K562 (cell line): ENCODE measurements at regions not wholly inside any gene's neighbourhood (a gene's known extent, or its start where the extent isn't known, plus 50 kb on each side); places are given as distances from the start of the nearest gene placed in this dataset.

Experiments
- ATAC-seq: fragments of 200-7000 bp; cut with Tn5 transposase; 3 replicates; pipeline ENCODE4 v1.9.1; 2020; ENCODE audit warnings: moderate library complexity
- BruUV-seq: library from RNA; stranded (reverse); fragments of 400-500 nt; replicated peaks from 2 replicates; lab custom pipeline; 2021; lab: Mats Ljungman, UMichigan
- CTCF ChIA-PET: fragments of 300-600 bp; formaldehyde crosslinking; extraction: SDS; loops from one replicate; lab custom pipeline; 2021; ENCODE audit warnings: low intra/inter-chr PET ratio; lab: Yijun Ruan, JAX
- POLR2A ChIA-PET: fragments of 300-600, 350-650 bp; sonication (Branson Sonifier 250); formaldehyde crosslinking; extraction: SDS; loops from one replicate; lab custom pipeline; 2021; ENCODE audit warnings: antibody characterized with exemption, inconsistent platforms; lab: Yijun Ruan, JAX
- DNase-seq, 4 experiments: peaks; one replicate each; pipeline versions ENCODE4 v3.0.0 to v3.0.0-alpha.2; 2011 to 2018; ENCODE audit warnings: low spot score in 3 of 4, mixed read lengths in 3 of 4; ENCODE audit errors: extremely low read depth in 1 of 4
- FAIRE-seq: peaks from 2 replicates; lab custom pipeline; 2011; peaks lifted over from hg19 to GRCh38; lab: Jason Lieb, UNC
- H2AFZ ChIP-seq: 2 replicates; pipeline ENCODE4 v1.6.0; 2011; ENCODE audit warnings: low read depth, low read length, control low read depth, inconsistent platforms
- H3K27ac ChIP-seq: fragments of 200-600 bp; 3 replicates; pipeline ENCODE4 v1.8.0; 2011; ENCODE audit warnings: low read depth, mild to moderate bottlenecking, control low read depth, inconsistent platforms, low read length, moderate library complexity, mixed read lengths; ENCODE audit errors: extremely low read depth
- H3K27me3 ChIP-seq, 2 experiments: fragments of 300-600 bp in 1 of 2; 2 replicates in 1 of 2; 3 replicates in 1 of 2; pipeline versions ENCODE4 v1.6.0 to v1.8.0; 2011; ENCODE audit warnings: inconsistent platforms in 2 of 2, low read length in 2 of 2, mild to moderate bottlenecking in 1 of 2, mixed read lengths in 1 of 2, moderate library complexity in 1 of 2; ENCODE audit not compliant: control insufficient read depth in 2 of 2, insufficient read depth in 2 of 2
- H3K36me3 ChIP-seq: fragments of 300-600 bp; 3 replicates; pipeline ENCODE4 v1.8.0; 2011; ENCODE audit warnings: mild to moderate bottlenecking, low read length, inconsistent platforms; ENCODE audit not compliant: control insufficient read depth, insufficient read depth
- H3K4me1 ChIP-seq, 2 experiments: fragments of 200-600 bp in 1 of 2; replicated peaks in 1 of 2; 2 replicates in 1 of 2; 3 replicates in 1 of 2; pipeline versions ENCODE4 v1.5.1 to v1.8.0; 2011; ENCODE audit warnings: inconsistent platforms in 2 of 2, low read length in 2 of 2, mild to moderate bottlenecking in 1 of 2, mixed read lengths in 1 of 2, moderate library complexity in 1 of 2; ENCODE audit not compliant: control insufficient read depth in 2 of 2, insufficient read depth in 2 of 2
- H3K4me2 ChIP-seq: 2 replicates; pipeline ENCODE4 v1.6.1; 2011; ENCODE audit warnings: low read length, control low read depth, inconsistent platforms, mixed read lengths; ENCODE audit not compliant: insufficient read depth
- H3K4me3 ChIP-seq: fragments of 200-600 bp; sonication (generic), shearing (Covaris generic); 2 replicates; pipeline ENCODE4 v1.5.1; 2016; ENCODE audit warnings: control low read depth, inconsistent platforms
- H3K79me2 ChIP-seq: fragments of 200-600 bp; 3 replicates; pipeline ENCODE4 v1.8.0; 2011; ENCODE audit warnings: low read length, inconsistent platforms; ENCODE audit not compliant: control insufficient read depth, insufficient read depth
- H3K9ac ChIP-seq, 2 experiments: 2 replicates each; pipeline versions ENCODE4 v1.6.0 to v1.6.1; 2011; ENCODE audit warnings: low read depth in 2 of 2, low read length in 2 of 2, control low read depth in 1 of 2, inconsistent platforms in 1 of 2, mild to moderate bottlenecking in 1 of 2, mixed read lengths in 1 of 2; ENCODE audit not compliant: insufficient read depth in 1 of 2
- H3K9me1 ChIP-seq: one replicate; pipeline ENCODE4 v1.6.0; 2011; ENCODE audit warnings: inconsistent platforms, mild to moderate bottlenecking, low read length, moderate library complexity; ENCODE audit not compliant: control insufficient read depth, insufficient read depth
- H3K9me3 ChIP-seq: replicated peaks from 2 replicates; pipeline ENCODE4 v1.5.1; 2011; ENCODE audit warnings: low read depth, low read length, inconsistent platforms; ENCODE audit not compliant: control insufficient read depth, insufficient read depth
- H4K20me1 ChIP-seq: replicated peaks from 2 replicates; pipeline ENCODE4 v1.6.1; 2011; ENCODE audit warnings: low read length, inconsistent platforms, mixed read lengths; ENCODE audit not compliant: control insufficient read depth, insufficient read depth
- HNRNPLL ChIP-seq: fragments of 200-400 bp; formaldehyde crosslinking; IDR thresholded peaks from 2 replicates; pipeline ENCODE4 v1.6.1; 2017; ENCODE audit warnings: low read length, low read depth, mild to moderate bottlenecking; ENCODE audit not compliant: poor library complexity, severe bottlenecking
- KLF13 ChIP-seq: fragments of 450-650 bp; IDR thresholded peaks from 2 replicates; pipeline ENCODE4 v1.6.1; 2016; ENCODE audit warnings: missing genetic modification characterization, low read depth, mild to moderate bottlenecking, missing compliant biosample characterization, moderate library complexity, borderline replicate concordance
- MAFG ChIP-seq: fragments of 450-650 bp; conservative IDR thresholded peaks from 2 replicates; pipeline ENCODE4 v1.6.1; 2016; ENCODE audit warnings: missing genetic modification characterization, missing compliant biosample characterization
- PCBP1 ChIP-seq: fragments of 200-400 bp; formaldehyde crosslinking; IDR thresholded peaks from 2 replicates; pipeline ENCODE4 v1.6.1; 2018; ENCODE audit warnings: mild to moderate bottlenecking, low read depth, low read length; ENCODE audit not compliant: poor library complexity, severe bottlenecking
- RHOXF2B ChIP-seq: fragments of 250-450 bp; sonication (Bioruptor Pico); conservative IDR thresholded peaks from 2 replicates; pipeline ENCODE4 v1.5.1; 2021
- SAP30 ChIP-seq: fragments of 200-600 bp; sonication (generic); IDR thresholded peaks from 2 replicates; pipeline ENCODE4 v1.6.1; 2012; ENCODE audit warnings: borderline replicate concordance, low read depth, mild to moderate bottlenecking, moderate library complexity, low read length, control low read depth, inconsistent platforms; ENCODE audit not compliant: insufficient read depth, poor library complexity, severe bottlenecking
- ZNF780A ChIP-seq: fragments of 250-450 bp; sonication (Bioruptor Pico); IDR thresholded peaks from 2 replicates; pipeline ENCODE4 v1.5.0; 2021; ENCODE audit warnings: mild to moderate bottlenecking
- WGBS: fragments of 100-300 bp; shearing (Covaris generic); methylation state at CpG from one replicate; pipeline ENCODE4 v1.1.6; 2016; ENCODE audit warnings: low coverage, mixed read lengths; ENCODE audit not compliant: insufficient coverage; ENCODE audit errors: missing lambda C conversion rate; 5-methylcytosine and 5-hydroxymethylcytosine counted together
- in situ Hi-C: fragments of 300-500 bp; cut with MboI; formaldehyde crosslinking; loops from 4 replicates; pipeline ENCODE4 v1.15.0; 2018; ENCODE audit warnings: inconsistent platforms, mixed read lengths
- intact Hi-C: fragments of 100-400 bp; cut with micrococcal nuclease; formaldehyde crosslinking; loops from 2 replicates; pipeline ENCODE4 v1.14.2; 2022
- TF ChIP-seq, protein P1 (sequence below): fragments of 450-650 bp; formaldehyde crosslinking; IDR thresholded peaks from 2 replicates; pipeline ENCODE4 v1.4.0; 2022; ENCODE audit warnings: missing genetic modification characterization
- TF ChIP-seq, protein P2 (sequence below): fragments of 450-650 bp; IDR thresholded peaks from 2 replicates; pipeline ENCODE4 v1.6.1; 2016

DNA sequence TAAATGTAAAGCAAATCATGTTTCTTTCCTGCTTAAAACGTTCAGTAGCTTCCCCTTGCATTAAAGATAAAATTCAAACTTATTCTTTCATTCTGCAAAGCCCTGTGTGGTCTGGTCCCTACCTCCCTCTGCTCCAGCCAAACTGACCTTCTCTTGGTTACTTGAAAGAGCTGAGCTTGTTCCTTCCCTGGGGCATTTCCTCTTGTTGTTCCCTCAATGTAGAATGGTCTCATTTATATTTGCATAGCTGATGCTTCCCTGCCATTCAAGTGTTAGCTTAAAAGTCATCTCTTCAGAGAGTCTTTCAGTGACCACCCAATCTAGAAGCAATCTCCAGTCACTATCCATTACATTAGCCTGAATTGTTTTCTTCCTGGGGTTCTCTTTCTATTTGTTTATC, 1618.5 kb upstream of the TENM4 start:
- in situ Hi-C loops (no loop called here), intact Hi-C loops (no loop called here)
- no peak for DNase-seq
- H4K20me1 ChIP-seq = no peaks in the 10 kb centered on the region
- H3K9me1 ChIP-seq = no peaks in the 10 kb centered on the region
- no peaks in the 10 kb centered on the region for H3K4me1 ChIP-seq
- no peaks in the 10 kb centered on the region for H3K79me2 ChIP-seq
- H3K9ac ChIP-seq = no peak overlapping the region
- no peak overlapping the region for H3K27ac ChIP-seq
- no peak overlapping the region for H3K4me2 ChIP-seq
- no peaks in the 10 kb centered on the region for H3K9me3 ChIP-seq
- WGBS = 0% methylated on average over 1 of the region's 1 CpG
- no TSS peak for BruUV-seq
- H3K4me3 ChIP-seq = no peak overlapping the region
- FAIRE-seq = no peak
- H3K36me3 ChIP-seq = no peaks in the 10 kb centered on the region
- POLR2A ChIA-PET = no interaction called here
- no peak overlapping the region for H2AFZ ChIP-seq
- CTCF ChIA-PET = no interaction called here
- no peak for TF ChIP-seq KLF13 (tag)
- TF ChIP-seq, protein P1, sequence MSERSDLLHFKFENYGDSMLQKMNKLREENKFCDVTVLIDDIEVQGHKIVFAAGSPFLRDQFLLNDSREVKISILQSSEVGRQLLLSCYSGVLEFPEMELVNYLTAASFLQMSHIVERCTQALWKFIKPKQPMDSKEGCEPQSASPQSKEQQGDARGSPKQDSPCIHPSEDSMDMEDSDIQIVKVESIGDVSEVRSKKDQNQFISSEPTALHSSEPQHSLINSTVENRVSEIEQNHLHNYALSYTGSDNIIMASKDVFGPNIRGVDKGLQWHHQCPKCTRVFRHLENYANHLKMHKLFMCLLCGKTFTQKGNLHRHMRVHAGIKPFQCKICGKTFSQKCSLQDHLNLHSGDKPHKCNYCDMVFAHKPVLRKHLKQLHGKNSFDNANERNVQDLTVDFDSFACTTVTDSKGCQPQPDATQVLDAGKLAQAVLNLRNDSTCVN (CRISPR knock-in tag) = no peak
- ATAC-seq = no peak
- H3K27me3 ChIP-seq = no peaks in the 10 kb centered on the region

DNA sequence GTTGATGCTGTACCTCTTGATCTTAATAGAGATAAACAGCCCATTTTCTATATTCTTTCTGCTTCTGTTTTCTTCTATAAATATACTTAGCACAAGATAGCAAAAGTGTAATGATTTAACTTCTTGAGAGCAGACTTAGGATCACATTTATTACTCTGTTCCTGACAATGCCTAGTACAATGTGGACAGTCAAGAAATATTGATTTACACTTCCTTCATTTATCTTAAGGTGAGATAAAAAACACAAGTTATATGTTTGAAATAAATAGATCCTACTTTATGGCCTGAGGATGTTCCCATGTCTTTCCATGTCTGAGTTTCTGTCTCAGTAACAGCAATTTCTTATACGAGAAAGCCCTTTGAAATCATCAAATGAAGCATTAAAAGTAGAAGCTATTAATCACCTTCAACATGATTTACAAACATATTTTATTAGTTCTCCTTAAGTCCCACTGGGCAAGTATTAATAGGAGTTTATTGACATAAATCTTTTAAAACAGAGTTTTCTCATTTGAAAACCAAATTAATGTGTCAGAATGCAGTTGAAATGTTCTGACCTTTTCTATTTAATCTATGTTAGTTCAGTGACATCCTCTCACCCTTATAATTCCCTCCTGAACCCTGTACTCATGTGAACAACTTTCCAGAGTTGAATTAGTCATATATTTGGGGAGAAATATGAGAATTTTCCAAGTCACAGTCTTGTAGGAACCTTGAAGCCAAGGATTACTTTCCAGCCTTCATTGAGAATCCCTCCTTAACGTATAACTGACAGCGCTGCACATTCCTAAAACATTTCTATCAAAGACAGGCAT, 1611.7 kb upstream of the TENM4 start:
- H3K9ac ChIP-seq = no peak overlapping the region
- in situ Hi-C loops = no loop called here
- no peaks in the 10 kb centered on the region for H3K79me2 ChIP-seq
- no TSS peak for BruUV-seq
- no peaks in the 10 kb centered on the region for H4K20me1 ChIP-seq
- FAIRE-seq (no peak), ATAC-seq (no peak), DNase-seq (no peak)
- no peaks in the 10 kb centered on the region for H3K4me1 ChIP-seq
- no peaks in the 10 kb centered on the region for H3K27me3 ChIP-seq
- no peak overlapping the region for H3K4me2 ChIP-seq
- no peaks in the 10 kb centered on the region for H3K9me1 ChIP-seq
- H2AFZ ChIP-seq = no peak overlapping the region
- CTCF ChIA-PET = no interaction called here
- no peak overlapping the region for H3K4me3 ChIP-seq
- no peaks in the 10 kb centered on the region for H3K36me3 ChIP-seq
- 2% methylated on average over 3 of the region's 3 CpGs for WGBS
- POLR2A ChIA-PET = no interaction called here
- intact Hi-C loops = no loop called here
- H3K27ac ChIP-seq = no peak overlapping the region
- no peaks in the 10 kb centered on the region for H3K9me3 ChIP-seq
- TF ChIP-seq MAFG (tag) (no peak), HNRNPLL (no peak), SAP30 (no peak), PCBP1 (no peak), ZNF780A (CRISPR knock-in tag) (no peak), RHOXF2B (no peak)
- TF ChIP-seq, protein P2, sequence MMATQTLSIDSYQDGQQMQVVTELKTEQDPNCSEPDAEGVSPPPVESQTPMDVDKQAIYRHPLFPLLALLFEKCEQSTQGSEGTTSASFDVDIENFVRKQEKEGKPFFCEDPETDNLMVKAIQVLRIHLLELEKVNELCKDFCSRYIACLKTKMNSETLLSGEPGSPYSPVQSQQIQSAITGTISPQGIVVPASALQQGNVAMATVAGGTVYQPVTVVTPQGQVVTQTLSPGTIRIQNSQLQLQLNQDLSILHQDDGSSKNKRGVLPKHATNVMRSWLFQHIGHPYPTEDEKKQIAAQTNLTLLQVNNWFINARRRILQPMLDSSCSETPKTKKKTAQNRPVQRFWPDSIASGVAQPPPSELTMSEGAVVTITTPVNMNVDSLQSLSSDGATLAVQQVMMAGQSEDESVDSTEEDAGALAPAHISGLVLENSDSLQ = no peak
